MG63 (cell line): ENCODE measurements at regions not wholly inside any gene's neighbourhood (a gene's known extent, or its start where the extent isn't known, plus 50 kb on each side); places are given as distances from the start of the nearest gene placed in this dataset.

ENCODE experiments used
- DNase-seq: peaks from one replicate; pipeline ENCODE4 v3.0.0-alpha.2; 2020
- H3K27me3 ChIP-seq: fragments of 250-450 bp; sonication (Bioruptor Pico); 2 replicates; pipeline ENCODE4 v1.5.1; 2020; ENCODE audit warnings: mild to moderate bottlenecking, moderate library complexity
- H3K36me3 ChIP-seq: fragments of 250-450 bp; sonication (Bioruptor Pico); 2 replicates; pipeline ENCODE4 v1.5.1; 2020; ENCODE audit warnings: mild to moderate bottlenecking, moderate library complexity
- H3K4me3 ChIP-seq: fragments of 250-450 bp; sonication (Bioruptor Pico); 2 replicates; pipeline ENCODE4 v1.5.1; 2020; ENCODE audit warnings: mild to moderate bottlenecking, moderate library complexity
- H3K9me3 ChIP-seq: fragments of 250-450 bp; sonication (Bioruptor Pico); 2 replicates; pipeline ENCODE4 v1.5.1; 2020; ENCODE audit warnings: mild to moderate bottlenecking, moderate library complexity

DNA sequence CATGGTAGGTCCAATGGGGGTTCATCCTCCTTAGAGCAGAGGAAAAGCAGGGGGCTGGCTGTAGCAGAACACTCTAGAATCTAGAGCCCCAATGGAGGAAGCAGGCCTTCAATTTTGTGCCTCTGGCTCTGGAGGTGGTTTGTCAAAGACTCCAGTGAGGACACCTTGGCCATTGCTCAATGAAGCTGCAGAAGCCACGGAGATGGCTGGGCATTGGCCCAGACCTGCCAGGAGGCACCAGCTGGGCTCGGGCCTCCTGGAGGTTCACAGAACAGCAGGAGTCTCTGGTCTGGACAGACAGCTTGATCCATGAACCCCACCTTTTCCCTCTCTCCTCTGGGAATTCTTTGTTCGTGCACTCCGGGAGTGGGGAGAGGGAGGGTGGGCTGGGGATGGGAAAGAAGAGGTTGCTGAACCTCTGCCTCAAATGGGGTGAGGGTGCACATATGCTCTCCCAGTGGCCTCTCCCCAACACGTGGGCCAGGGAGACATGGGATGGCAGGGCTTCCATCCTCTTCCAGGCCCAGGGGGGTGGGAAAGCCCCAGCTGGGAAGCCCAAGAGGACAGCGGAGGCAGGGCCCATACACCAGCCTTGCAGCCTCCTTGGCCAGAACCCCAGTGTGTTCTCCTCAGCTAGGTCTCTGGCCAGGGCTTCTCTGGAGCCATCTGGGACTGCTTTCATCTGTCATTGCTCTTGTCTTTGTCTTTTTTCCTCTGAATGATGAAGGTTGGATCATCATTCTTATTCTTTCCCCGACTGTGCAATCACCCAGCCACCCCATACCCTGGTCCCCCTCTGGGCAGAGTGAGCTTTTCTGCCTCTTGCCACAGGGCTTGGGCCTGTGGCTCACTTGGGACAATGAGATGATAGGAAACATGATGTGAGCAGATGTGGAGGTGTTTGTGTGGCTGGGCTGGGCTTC is 1019.4 kb downstream of the BRD1 start:
- no peak overlapping the region for H3K4me3 ChIP-seq
- H3K36me3 ChIP-seq = no peaks in the 10 kb centered on the region
- H3K27me3 ChIP-seq = 0 out of 2 replicates have a peak, but pooled peaks cover 4% of the 10 kb centered on the region
- DNase-seq = no peak
- H3K9me3 ChIP-seq = no peaks in the 10 kb centered on the region

DNA sequence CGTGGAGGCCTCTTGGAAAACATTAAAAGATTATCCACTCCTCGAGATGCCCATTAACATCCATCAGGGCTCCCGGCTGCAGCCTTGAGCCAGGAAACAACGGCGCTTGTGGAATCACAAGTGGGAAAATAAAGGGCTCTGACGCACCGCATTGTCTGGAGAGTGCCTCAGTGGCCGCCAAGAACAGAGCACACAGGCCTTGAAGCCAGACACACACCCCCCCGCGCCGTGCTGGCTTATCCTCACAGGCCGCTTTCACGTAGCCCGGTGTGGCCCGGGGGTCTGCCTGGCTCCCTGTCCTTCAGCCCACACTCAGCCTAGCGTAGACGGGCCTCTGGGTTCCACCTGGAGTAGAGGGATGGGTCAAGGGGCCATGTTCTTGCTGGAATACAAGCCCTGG is 1020.5 kb downstream of the BRD1 start:
- DNase-seq = no peak
- no peaks in the 10 kb centered on the region for H3K9me3 ChIP-seq
- H3K27me3 ChIP-seq = 0 out of 2 replicates have a peak, but pooled peaks cover 4% of the 10 kb centered on the region
- H3K36me3 ChIP-seq = no peaks in the 10 kb centered on the region
- H3K4me3 ChIP-seq = no peak overlapping the region

GRCh38 chr22:48806227-48806781 is 1021.4 kb downstream of the BRD1 start:
- DNase-seq = no peak
- no peaks in the 10 kb centered on the region for H3K36me3 ChIP-seq
- 0 out of 2 replicates have a peak, but pooled peaks cover 4% of the 10 kb centered on the region for H3K27me3 ChIP-seq
- no peak overlapping the region for H3K4me3 ChIP-seq
- no peaks in the 10 kb centered on the region for H3K9me3 ChIP-seq

DNA sequence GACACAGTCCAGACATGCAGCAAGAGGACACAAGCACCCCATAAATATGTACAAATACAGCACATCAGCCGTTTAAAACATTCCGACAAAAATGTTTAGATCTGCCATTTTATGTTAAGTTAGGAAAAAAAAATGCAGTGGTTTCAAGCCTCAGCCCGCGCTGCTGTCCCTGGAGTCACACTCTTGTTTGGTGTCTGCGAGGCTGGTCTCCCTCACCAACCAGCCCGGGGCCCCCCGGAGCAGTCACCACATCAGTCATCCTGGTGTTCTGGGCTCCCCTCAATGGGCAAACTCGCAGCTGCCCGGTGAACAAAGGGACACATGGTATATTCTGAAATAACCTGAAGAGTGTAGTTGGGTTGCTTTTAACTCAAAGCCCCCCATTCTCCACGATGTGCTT is 1022.2 kb downstream of the BRD1 start:
- H3K9me3 ChIP-seq = no peaks in the 10 kb centered on the region

GRCh38 chr22:48804811-48805301 is 1022.8 kb downstream of the BRD1 start:
- H3K9me3 ChIP-seq = no peaks in the 10 kb centered on the region
- H3K4me3 ChIP-seq = no peak overlapping the region
- 0 out of 2 replicates have a peak, but pooled peaks cover under 1% of the 10 kb centered on the region for H3K27me3 ChIP-seq
- H3K36me3 ChIP-seq = no peaks in the 10 kb centered on the region
- no peak for DNase-seq

More for the DNA sequence above, 1022.2 kb downstream of the BRD1 start:
- Histone ChIP-seq H3K36me3 (no peaks in the 10 kb centered on the region), H3K27me3 (0 out of 2 replicates have a peak, but pooled peaks cover 4% of the 10 kb centered on the region), H3K4me3 (no peak overlapping the region)
- no peak for DNase-seq

- Histone ChIP-seq H3K36me3 (no peaks in the 10 kb centered on the region), H3K4me3 (no peak overlapping the region), H3K27me3 (no peaks in the 10 kb centered on the region), H3K9me3 (no peaks in the 10 kb centered on the region)
- DNase-seq = no peak
Observed at GRCh38 chr22:48803948-48804810, 1023.5 kb downstream of the BRD1 start.

- no peaks in the 10 kb centered on the region for H3K9me3 ChIP-seq
- DNase-seq = no peak
- H3K27me3 ChIP-seq = no peaks in the 10 kb centered on the region
- H3K36me3 ChIP-seq = no peaks in the 10 kb centered on the region
- no peak overlapping the region for H3K4me3 ChIP-seq
Observed at GRCh38 chr22:48803171-48803947, 1024.3 kb downstream of the BRD1 start.

DNA sequence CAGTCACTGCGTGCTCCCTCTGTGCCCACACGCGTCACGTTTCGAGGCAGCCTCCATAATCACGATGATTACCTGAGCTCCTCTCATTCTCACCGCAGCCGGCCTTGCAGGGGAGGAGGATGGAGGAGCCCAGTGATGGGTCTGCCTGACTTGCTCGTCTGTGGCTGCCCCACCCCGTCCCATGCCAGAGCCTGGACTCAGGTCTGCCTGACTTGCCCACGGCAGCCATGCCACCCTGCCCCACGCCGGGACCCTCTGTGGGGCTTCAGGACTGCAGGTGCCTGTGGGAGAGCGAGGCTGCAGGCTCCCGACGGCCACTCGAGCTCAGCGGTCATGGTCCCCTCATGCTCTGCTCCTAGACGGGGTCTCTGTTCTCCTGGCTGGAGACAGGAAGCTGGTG is 1025.1 kb downstream of the BRD1 start:
- Histone ChIP-seq H3K9me3 (no peaks in the 10 kb centered on the region), H3K36me3 (no peaks in the 10 kb centered on the region)
- DNase-seq = no peak

GRCh38 chr22:48800886-48801607 is 1026.6 kb downstream of the BRD1 start:
- Histone ChIP-seq H3K36me3 (no peaks in the 10 kb centered on the region), H3K9me3 (no peaks in the 10 kb centered on the region), H3K27me3 (no peaks in the 10 kb centered on the region), H3K4me3 (no peak overlapping the region)
- no peak for DNase-seq

More for the DNA sequence above, 1025.1 kb downstream of the BRD1 start:
- Histone ChIP-seq H3K27me3 (no peaks in the 10 kb centered on the region), H3K4me3 (no peak overlapping the region)

DNA sequence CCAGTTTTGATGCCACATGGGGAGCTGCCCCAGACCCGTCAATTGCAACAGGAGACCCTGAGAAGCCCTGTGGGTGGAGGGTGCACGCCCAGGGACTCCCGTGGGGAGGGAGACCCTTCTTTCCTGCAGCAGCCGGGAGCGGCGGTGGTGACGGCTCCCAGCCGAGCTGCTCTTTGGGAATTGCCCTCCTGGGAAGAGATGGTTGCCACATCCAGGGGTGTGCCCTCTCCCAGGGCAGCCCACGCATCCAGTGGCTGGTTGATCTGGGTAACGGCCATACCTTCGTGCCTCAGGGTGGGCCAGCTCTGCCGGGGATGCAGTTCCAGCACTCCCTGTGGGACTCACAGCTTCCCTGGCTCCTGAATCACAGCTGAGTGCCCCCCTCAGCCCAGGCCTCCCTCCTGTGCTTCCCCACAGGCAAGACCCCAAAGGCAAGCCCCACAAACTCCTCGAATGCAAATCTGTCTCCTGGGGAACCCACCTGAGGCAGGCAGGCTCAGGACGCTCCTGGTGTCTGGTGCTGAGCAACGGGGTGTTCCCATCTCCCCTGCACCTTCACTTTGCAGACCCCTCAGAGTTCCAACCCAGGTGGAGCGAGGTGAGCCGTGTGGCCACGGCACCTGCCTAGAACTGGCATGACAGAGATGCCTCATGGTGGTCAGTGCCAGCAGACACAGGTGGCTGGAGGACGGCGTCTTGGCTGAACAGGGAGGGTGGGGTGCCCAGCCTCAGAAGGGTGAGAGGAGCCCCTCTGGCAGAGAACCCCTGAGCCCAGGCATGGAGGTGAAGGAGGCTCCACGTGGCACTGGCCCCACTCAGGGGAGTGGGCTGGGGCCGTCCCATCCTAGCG is 1027.4 kb downstream of the BRD1 start:
- H3K9me3 ChIP-seq = no peaks in the 10 kb centered on the region
- H3K4me3 ChIP-seq = no peak overlapping the region
- no peaks in the 10 kb centered on the region for H3K36me3 ChIP-seq
- DNase-seq = no peak
- no peaks in the 10 kb centered on the region for H3K27me3 ChIP-seq

DNA sequence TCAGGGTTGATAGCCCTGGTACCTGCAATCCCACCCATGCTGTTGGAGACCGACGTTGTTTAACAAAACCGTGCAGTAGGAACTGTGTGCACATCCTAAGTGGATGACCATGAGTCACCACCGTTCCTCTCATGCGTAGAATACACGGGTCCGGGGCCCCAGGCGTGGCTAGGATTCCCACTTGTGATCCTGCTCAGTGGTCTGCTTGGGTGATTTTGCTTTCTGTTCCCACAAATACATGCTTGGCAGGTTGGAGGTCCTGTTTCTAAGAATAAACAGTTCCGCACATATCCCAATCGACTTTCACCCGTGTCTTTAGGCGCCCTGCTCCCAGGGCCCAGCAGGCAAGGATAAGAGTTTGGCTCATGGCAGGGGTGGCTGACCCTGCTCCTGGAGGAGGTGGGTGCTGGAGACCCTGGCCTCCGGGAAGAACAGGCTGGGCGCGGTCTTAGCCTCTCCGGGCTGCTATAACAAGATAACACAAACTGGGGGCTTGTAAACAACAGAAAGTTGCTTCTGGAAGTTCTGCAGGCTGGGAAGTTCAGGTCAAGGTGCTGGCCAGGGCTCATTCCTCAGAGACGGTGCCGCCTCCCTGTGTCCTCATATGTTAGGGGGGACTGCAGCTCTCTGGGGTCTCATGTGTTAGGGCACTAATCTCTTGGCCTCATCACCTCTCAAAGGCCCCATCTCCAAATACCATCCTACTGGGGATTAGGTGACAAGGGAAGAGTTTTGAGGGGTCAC is 1028.3 kb downstream of the BRD1 start:
- no peak for DNase-seq
- Histone ChIP-seq H3K27me3 (no peaks in the 10 kb centered on the region), H3K9me3 (no peaks in the 10 kb centered on the region), H3K4me3 (no peak overlapping the region), H3K36me3 (no peaks in the 10 kb centered on the region)

GRCh38 chr22:48798281-48799226 is 1029.1 kb downstream of the BRD1 start:
- Histone ChIP-seq H3K9me3 (no peaks in the 10 kb centered on the region), H3K36me3 (no peaks in the 10 kb centered on the region), H3K4me3 (no peak overlapping the region), H3K27me3 (no peaks in the 10 kb centered on the region)
- no peak for DNase-seq

DNA sequence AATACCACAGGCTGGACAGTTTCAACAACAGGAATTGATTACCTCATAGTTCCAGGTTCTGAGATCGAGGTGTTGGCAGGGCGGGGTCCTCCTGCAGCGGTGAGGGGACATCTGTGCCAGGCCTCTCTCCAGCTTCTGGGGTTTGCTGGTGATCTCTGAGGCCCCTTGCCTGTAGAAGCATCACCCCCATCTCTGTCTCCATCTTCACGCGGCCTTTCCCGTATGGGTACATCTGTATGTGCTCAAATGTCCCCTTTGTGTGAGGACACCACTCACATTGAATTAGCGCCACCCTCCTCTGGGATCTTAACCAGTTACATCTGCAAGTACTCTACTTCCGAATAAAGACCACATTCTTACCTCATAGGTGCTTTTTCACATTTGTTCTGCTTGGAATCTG is 1029.9 kb downstream of the BRD1 start:
- Histone ChIP-seq H3K4me3 (no peak overlapping the region), H3K36me3 (no peaks in the 10 kb centered on the region), H3K27me3 (no peaks in the 10 kb centered on the region), H3K9me3 (no peaks in the 10 kb centered on the region)
- DNase-seq = no peak
